A549 (cell line): ENCODE measurements at regions not wholly inside any gene's neighbourhood (a gene's known extent, or its start where the extent isn't known, plus 50 kb on each side); places are given as distances from the start of the nearest gene placed in this dataset.
A peak's percentile ranks its signal among the peaks of the same experiment; 100 is the strongest.

ENCODE experiments used
- ATAC-seq, 2 experiments: fragments of 200-7000 bp in 1 of 2; fragments of >200 bp in 1 of 2; cut with Nextera tagmentation in 1 of 2; cut with Tn5 transposase in 1 of 2; 3 replicates each; pipeline versions ENCODE4 v1.8.0 to v1.9.1; 2018 to 2020; ENCODE audit warnings: mild to moderate bottlenecking in 1 of 2, moderate library complexity in 1 of 2
- CTCF ChIA-PET: fragments of 300-600 bp; sonication (Branson Sonifier 250); formaldehyde crosslinking; extraction: SDS; loops from one replicate; lab custom pipeline; 2021; ENCODE audit warnings: antibody characterized with exemption, inconsistent platforms; lab: Yijun Ruan, JAX
- POLR2A ChIA-PET: fragments of 350-600 bp; formaldehyde crosslinking; extraction: SDS; loops from one replicate; lab custom pipeline; 2021; ENCODE audit warnings: antibody characterized with exemption, inconsistent platforms; lab: Yijun Ruan, JAX
- DNase-seq, 2 experiments: peaks; one replicate each; pipeline versions ENCODE4 v3.0.0 to v3.0.0-alpha.2; 2011 to 2016; ENCODE audit warnings: low read depth in 1 of 2, low spot score in 1 of 2
- FAIRE-seq: peaks from 2 replicates; lab custom pipeline; 2011; peaks lifted over from hg19 to GRCh38; lab: Jason Lieb, UNC
- H3K27ac ChIP-seq, 2 experiments: fragments of >200 bp; sonication (Bioruptor Twin); formaldehyde crosslinking; 3 replicates each; pipeline ENCODE4 v1.5.1; 2016 to 2017
- H3K4me1 ChIP-seq: fragments of >200 bp; sonication (Bioruptor Twin); formaldehyde crosslinking; 3 replicates; pipeline ENCODE4 v1.6.1; 2016
- H3K4me2 ChIP-seq: fragments of >200 bp; sonication (Bioruptor Twin); formaldehyde crosslinking; 3 replicates; pipeline ENCODE4 v1.6.1; 2016
- H3K4me3 ChIP-seq: fragments of >200 bp; sonication (Bioruptor Twin); formaldehyde crosslinking; 3 replicates; pipeline ENCODE4 v1.5.1; 2016
- H3K9me3 ChIP-seq: fragments of >200 bp; sonication (Bioruptor Twin); formaldehyde crosslinking; 3 replicates; pipeline ENCODE4 v1.6.1; 2016
- CBX2 ChIP-seq: fragments of 200-600 bp; sonication (generic); IDR thresholded peaks from 2 replicates; pipeline ENCODE4 v1.6.1; 2016; ENCODE audit warnings: low read depth, mild to moderate bottlenecking, borderline replicate concordance
- CBX8 ChIP-seq: fragments of 200-600 bp; sonication (generic); IDR thresholded peaks from 2 replicates; pipeline ENCODE4 v1.6.1; 2016
- CHD4 ChIP-seq: fragments of 200-600 bp; sonication (generic); IDR thresholded peaks from 2 replicates; pipeline ENCODE4 v1.6.1; 2016; ENCODE audit warnings: antibody characterized with exemption, mild to moderate bottlenecking, borderline replicate concordance
- FOSB ChIP-seq: fragments of 250-450 bp; sonication (Bioruptor Pico); IDR thresholded peaks from 2 replicates; pipeline ENCODE4 v1.5.0; 2020; ENCODE audit warnings: mild to moderate bottlenecking, moderate library complexity
- HDAC2 ChIP-seq: fragments of 200-600 bp; sonication (generic); IDR thresholded peaks from 2 replicates; pipeline ENCODE4 v1.6.1; 2016
- HOXB13 ChIP-seq: fragments of 250-450 bp; sonication (Bioruptor Pico); IDR thresholded peaks from 2 replicates; pipeline ENCODE4 v1.5.0; 2020; ENCODE audit warnings: low read depth, mild to moderate bottlenecking, moderate library complexity
- HOXB5 ChIP-seq: fragments of 250-450 bp; sonication (Bioruptor Pico); IDR thresholded peaks from 2 replicates; pipeline ENCODE4 v1.5.0; 2020; ENCODE audit warnings: mild to moderate bottlenecking, moderate library complexity
- JUNB ChIP-seq: fragments of >200 bp; sonication (Bioruptor Twin); formaldehyde crosslinking; IDR thresholded peaks from 2 replicates; pipeline ENCODE4 v1.6.1; 2016
- KDM5A ChIP-seq: fragments of 200-600 bp; sonication (generic); IDR thresholded peaks from 2 replicates; pipeline ENCODE4 v1.6.1; 2016; ENCODE audit warnings: antibody characterized with exemption, mild to moderate bottlenecking
- NFE2L2 ChIP-seq: fragments of 150-350 bp; conservative IDR thresholded peaks from 2 replicates; pipeline ENCODE4 v1.6.1; 2014; ENCODE audit warnings: low read length
- NR3C1 ChIP-seq: fragments of >200 bp; sonication (Bioruptor Twin); formaldehyde crosslinking; IDR thresholded peaks from 3 replicates; pipeline ENCODE4 v1.6.1; 2017
- POLR2AphosphoS2 ChIP-seq: conservative IDR thresholded peaks from 2 replicates; pipeline ENCODE4 v1.6.1; 2012; ENCODE audit warnings: low read length, improper control_type of control experiment, inconsistent platforms
- RAD21 ChIP-seq, 2 experiments: fragments of >200 bp in 1 of 2; sonication (Bioruptor Twin) in 1 of 2; formaldehyde crosslinking in 1 of 2; IDR thresholded peaks in 1 of 2; conservative IDR thresholded peaks in 1 of 2; 2 replicates in 1 of 2; 3 replicates in 1 of 2; pipeline ENCODE4 v1.6.1; 2012 to 2018; ENCODE audit warnings: inconsistent platforms in 1 of 2
- RCOR1 ChIP-seq: fragments of 150-350 bp; IDR thresholded peaks from 2 replicates; pipeline ENCODE4 v1.6.1; 2014; ENCODE audit warnings: antibody characterized with exemption, low read length, low read depth
- SMC3 ChIP-seq: fragments of >200 bp; sonication (Bioruptor Twin); formaldehyde crosslinking; IDR thresholded peaks from 3 replicates; pipeline ENCODE4 v1.6.1; 2018; ENCODE audit warnings: inconsistent platforms
- ZC3H11A ChIP-seq: fragments of 450-650 bp; IDR thresholded peaks from 2 replicates; pipeline ENCODE4 v1.6.1; 2014; ENCODE audit warnings: antibody characterized with exemption, mild to moderate bottlenecking
- ZNF302 ChIP-seq: fragments of 250-450 bp; sonication (Bioruptor Pico); IDR thresholded peaks from 2 replicates; pipeline ENCODE4 v1.9.0; 2021; ENCODE audit warnings: inconsistent platforms, mild to moderate bottlenecking, moderate library complexity
- ZSCAN20 ChIP-seq: fragments of 250-450 bp; sonication (Bioruptor Pico); IDR thresholded peaks from 2 replicates; pipeline ENCODE4 v1.8.0; 2022; ENCODE audit warnings: mild to moderate bottlenecking, moderate library complexity
- WGBS: methylation state at CpG from one replicate; pipeline ENCODE4 v1.1.6; 2017; ENCODE audit errors: missing lambda C conversion rate; 5-methylcytosine and 5-hydroxymethylcytosine counted together
- TF ChIP-seq, protein P1 (sequence below): fragments of >200 bp; sonication (Bioruptor Twin); formaldehyde crosslinking; IDR thresholded peaks from 3 replicates; pipeline ENCODE4 v1.5.1; 2016
- TF ChIP-seq, protein P2 (sequence below): fragments of 150-350 bp; IDR thresholded peaks from 2 replicates; pipeline ENCODE4 v1.6.1; 2014; ENCODE audit warnings: low read depth, mild to moderate bottlenecking, low read length
- TF ChIP-seq, protein P3 (sequence below): fragments of >200 bp; sonication (Bioruptor Twin); formaldehyde crosslinking; IDR thresholded peaks from 3 replicates; pipeline ENCODE4 v1.6.1; 2016
- TF ChIP-seq, protein P4 (sequence below): fragments of >200 bp; sonication (Bioruptor Twin); formaldehyde crosslinking; IDR thresholded peaks from 2 replicates; pipeline ENCODE4 v1.6.1; 2016
- TF ChIP-seq, protein P5 (sequence below): fragments of 450-650 bp; IDR thresholded peaks from 2 replicates; pipeline ENCODE4 v1.6.1; 2014; ENCODE audit warnings: antibody characterized with exemption

DNA sequence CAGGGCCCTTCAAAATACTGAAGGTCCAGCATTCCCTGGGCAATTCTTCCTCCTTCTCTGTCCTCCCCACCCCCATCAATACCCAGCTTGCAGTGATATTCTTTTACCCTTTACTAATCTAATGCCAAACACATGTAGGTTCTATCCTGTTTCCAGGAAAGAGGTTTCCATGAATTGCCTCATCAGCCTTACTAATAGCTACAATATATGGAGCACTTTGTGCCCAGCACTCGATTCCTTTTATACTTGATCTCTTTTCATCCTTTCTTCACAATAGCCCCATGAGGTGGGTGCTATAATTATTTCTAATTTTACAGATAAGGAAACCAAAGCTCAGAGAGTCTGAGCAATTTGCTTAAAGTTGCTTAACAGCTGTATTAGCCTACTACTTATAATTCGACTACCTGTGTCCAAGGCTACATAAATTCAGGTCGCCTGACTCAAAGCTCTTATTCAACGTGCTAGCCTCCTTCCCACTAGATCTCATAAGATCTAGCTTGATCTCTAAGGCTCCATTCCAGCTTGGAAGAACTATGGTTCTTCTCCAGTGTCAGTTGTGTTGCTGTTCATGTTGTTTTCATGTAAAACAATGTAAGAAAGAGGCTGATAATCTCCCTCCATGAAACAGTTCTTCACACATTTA is 229.6 kb upstream of the PGRMC2 start:
- H3K4me1 ChIP-seq = peaks cover 60% of the 10 kb centered on the region
- FAIRE-seq (peak; percentile 32), ATAC-seq (peak; percentile 22 to 23; a peak in 3 of 6 replicates), DNase-seq (no peak)
- POLR2A ChIA-PET = interaction anchor here (0.6 to 2.5 kb wide), 5 partner anchors 12 to 444 kb away, joined by 3 to 18 read pairs (median 4); no protein-coding TSS in a partner anchor
- H3K4me3 ChIP-seq = no peak overlapping the region
- WGBS = 10% methylated on average over 4 of the region's 4 CpGs
- H3K27ac ChIP-seq = peak overlapping the region; percentile 95 to 99
- peaks cover 10% of the 10 kb centered on the region; the same call in 1 of the 3 replicates for H3K9me3 ChIP-seq
- peak overlapping the region; percentile 67 for H3K4me2 ChIP-seq
- TF ChIP-seq FOSB (CRISPR knock-in tag) = 0 out of 2 replicates have a peak, but pooled peaks have one; percentile 65
- TF ChIP-seq, protein P1, sequence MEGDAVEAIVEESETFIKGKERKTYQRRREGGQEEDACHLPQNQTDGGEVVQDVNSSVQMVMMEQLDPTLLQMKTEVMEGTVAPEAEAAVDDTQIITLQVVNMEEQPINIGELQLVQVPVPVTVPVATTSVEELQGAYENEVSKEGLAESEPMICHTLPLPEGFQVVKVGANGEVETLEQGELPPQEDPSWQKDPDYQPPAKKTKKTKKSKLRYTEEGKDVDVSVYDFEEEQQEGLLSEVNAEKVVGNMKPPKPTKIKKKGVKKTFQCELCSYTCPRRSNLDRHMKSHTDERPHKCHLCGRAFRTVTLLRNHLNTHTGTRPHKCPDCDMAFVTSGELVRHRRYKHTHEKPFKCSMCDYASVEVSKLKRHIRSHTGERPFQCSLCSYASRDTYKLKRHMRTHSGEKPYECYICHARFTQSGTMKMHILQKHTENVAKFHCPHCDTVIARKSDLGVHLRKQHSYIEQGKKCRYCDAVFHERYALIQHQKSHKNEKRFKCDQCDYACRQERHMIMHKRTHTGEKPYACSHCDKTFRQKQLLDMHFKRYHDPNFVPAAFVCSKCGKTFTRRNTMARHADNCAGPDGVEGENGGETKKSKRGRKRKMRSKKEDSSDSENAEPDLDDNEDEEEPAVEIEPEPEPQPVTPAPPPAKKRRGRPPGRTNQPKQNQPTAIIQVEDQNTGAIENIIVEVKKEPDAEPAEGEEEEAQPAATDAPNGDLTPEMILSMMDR = no peak
- TF ChIP-seq CBX8 = no peak
- TF ChIP-seq SMC3 = no peak
- TF ChIP-seq, all 56 proteins: peak for 1
- CTCF ChIA-PET = interaction anchor here (0.7 to 2.6 kb wide), 6 partner anchors 15 to 58 kb away, joined by 3 to 11 read pairs (median 4); no protein-coding TSS in a partner anchor

DNA sequence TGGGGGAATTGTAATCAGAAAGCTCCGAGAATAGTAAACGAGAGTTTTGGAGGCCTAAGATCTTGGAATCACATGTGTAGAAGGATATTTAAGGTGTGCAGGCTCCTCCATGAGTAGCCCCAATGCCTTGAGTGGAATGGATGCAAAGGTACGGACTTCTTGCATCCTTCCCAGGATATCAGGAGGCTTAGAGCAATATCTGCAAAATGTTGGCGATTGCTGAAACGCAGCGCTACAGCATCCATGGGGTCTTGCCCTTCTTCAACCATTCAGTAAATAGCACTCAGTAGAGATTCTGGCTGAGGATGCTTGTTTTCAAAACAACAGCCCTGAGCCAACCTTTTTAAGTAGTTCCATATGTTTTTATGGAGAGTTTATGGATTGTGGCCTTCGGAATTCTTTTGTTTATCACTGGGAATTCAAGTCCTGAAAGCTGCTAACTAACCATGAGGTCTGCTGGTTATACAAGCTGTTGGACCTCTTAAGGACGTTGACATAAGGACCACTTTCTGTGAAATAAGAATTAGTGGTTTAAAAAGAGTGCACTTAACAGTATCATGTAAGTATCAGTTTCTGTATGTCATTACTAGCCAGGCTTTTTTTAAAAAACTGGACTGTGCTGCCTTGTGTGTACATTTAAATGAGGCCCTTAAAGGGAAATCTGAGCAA is 228.8 kb upstream of the PGRMC2 start:
- H3K4me3 ChIP-seq = no peak overlapping the region
- no peak for FAIRE-seq
- ChIA-PET POLR2A (interaction anchor here (1.6 to 2.5 kb wide), 2 partner anchors 12 to 57 kb away, joined by 4 to 15 read pairs; no protein-coding TSS in a partner anchor), CTCF (interaction anchor here (1.6 kb wide), 1 partner anchor 55 kb away, joined by 4 read pairs; no protein-coding TSS in a partner anchor)
- H3K4me2 ChIP-seq = peak overlapping the region; percentile 67; the same call in 2 of the 3 replicates
- WGBS = 94% methylated on average over 8 of the region's 8 CpGs
- H3K27ac ChIP-seq = peak overlapping the region; percentile 95 to 99
- TF ChIP-seq NR3C1 (no peak), NFE2L2 (no peak), ZSCAN20 (CRISPR knock-in tag) (no peak), RCOR1 (no peak), HDAC2 (no peak), SMC3 (no peak), ZC3H11A (no peak), HOXB5 (CRISPR knock-in tag) (no peak), POLR2AphosphoS2 (no peak), CHD4 (no peak), CBX2 (no peak), ZNF302 (CRISPR knock-in tag) (no peak), RAD21 (conservative IDR thresholded peaks at IDR 0.05 in 1 of 2, IDR thresholded peaks at IDR 0.05 in 1 of 2) (no peak), HOXB13 (no peak), KDM5A (no peak), JUNB (no peak)
- TF ChIP-seq, protein P2, sequence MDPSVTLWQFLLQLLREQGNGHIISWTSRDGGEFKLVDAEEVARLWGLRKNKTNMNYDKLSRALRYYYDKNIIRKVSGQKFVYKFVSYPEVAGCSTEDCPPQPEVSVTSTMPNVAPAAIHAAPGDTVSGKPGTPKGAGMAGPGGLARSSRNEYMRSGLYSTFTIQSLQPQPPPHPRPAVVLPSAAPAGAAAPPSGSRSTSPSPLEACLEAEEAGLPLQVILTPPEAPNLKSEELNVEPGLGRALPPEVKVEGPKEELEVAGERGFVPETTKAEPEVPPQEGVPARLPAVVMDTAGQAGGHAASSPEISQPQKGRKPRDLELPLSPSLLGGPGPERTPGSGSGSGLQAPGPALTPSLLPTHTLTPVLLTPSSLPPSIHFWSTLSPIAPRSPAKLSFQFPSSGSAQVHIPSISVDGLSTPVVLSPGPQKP = no peak
- TF ChIP-seq, protein P3, sequence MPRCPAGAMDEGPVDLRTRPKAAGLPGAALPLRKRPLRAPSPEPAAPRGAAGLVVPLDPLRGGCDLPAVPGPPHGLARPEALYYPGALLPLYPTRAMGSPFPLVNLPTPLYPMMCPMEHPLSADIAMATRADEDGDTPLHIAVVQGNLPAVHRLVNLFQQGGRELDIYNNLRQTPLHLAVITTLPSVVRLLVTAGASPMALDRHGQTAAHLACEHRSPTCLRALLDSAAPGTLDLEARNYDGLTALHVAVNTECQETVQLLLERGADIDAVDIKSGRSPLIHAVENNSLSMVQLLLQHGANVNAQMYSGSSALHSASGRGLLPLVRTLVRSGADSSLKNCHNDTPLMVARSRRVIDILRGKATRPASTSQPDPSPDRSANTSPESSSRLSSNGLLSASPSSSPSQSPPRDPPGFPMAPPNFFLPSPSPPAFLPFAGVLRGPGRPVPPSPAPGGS = no peak
- TF ChIP-seq, protein P4, sequence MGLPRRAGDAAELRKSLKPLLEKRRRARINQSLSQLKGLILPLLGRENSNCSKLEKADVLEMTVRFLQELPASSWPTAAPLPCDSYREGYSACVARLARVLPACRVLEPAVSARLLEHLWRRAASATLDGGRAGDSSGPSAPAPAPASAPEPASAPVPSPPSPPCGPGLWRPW = no peak
- TF ChIP-seq, protein P5, sequence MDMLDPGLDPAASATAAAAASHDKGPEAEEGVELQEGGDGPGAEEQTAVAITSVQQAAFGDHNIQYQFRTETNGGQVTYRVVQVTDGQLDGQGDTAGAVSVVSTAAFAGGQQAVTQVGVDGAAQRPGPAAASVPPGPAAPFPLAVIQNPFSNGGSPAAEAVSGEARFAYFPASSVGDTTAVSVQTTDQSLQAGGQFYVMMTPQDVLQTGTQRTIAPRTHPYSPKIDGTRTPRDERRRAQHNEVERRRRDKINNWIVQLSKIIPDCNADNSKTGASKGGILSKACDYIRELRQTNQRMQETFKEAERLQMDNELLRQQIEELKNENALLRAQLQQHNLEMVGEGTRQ = no peak
- TF ChIP-seq, all 56 proteins: peak for 0
- peaks cover 52% of the 10 kb centered on the region for H3K4me1 ChIP-seq
- no peak for DNase-seq
- no peak for ATAC-seq
- peaks cover 10% of the 10 kb centered on the region; the same call in 1 of the 3 replicates for H3K9me3 ChIP-seq
